HL-60 (cell line): ENCODE measurements at regions not wholly inside any gene's neighbourhood (a gene's known extent, or its start where the extent isn't known, plus 50 kb on each side); places are given as distances from the start of the nearest gene placed in this dataset.

ENCODE experiments used
- DNase-seq, 2 experiments: peaks; one replicate each; pipeline ENCODE4 v3.0.0-alpha.2; 2010 to 2020; ENCODE audit warnings: low read depth in 1 of 2, low spot score in 1 of 2
- H3K27ac ChIP-seq: fragments of 250-450 bp; sonication (Bioruptor Pico); replicated peaks from 2 replicates; pipeline ENCODE4 v1.5.1; 2020; ENCODE audit warnings: mild to moderate bottlenecking, moderate library complexity
- H3K27me3 ChIP-seq: fragments of 250-450 bp; sonication (Bioruptor Pico); 2 replicates; pipeline ENCODE4 v1.5.1; 2021; ENCODE audit warnings: mild to moderate bottlenecking, moderate library complexity; ENCODE audit not compliant: insufficient read depth, poor library complexity, severe bottlenecking
- H3K4me3 ChIP-seq: replicated peaks from 2 replicates; pipeline ENCODE4 v1.5.1; 2011; ENCODE audit warnings: mild to moderate bottlenecking, control low read depth, low read length; ENCODE audit not compliant: insufficient read depth
- CTCF ChIP-seq: IDR thresholded peaks from one replicate; pipeline ENCODE4 v1.5.1; 2011; ENCODE audit warnings: low read length, control low read depth, inconsistent platforms; ENCODE audit not compliant: insufficient read depth
- GABPA ChIP-seq: IDR thresholded peaks from 2 replicates; pipeline ENCODE4 v1.6.1; 2012; ENCODE audit warnings: low read depth
- POLR2AphosphoS5 ChIP-seq: IDR thresholded peaks from 2 replicates; pipeline ENCODE4 v1.6.1; 2012; ENCODE audit warnings: low read depth
- REST ChIP-seq: IDR thresholded peaks from 2 replicates; pipeline ENCODE4 v1.6.1; 2012; ENCODE audit warnings: low read depth; ENCODE audit not compliant: insufficient replicate concordance
- SPI1 ChIP-seq: IDR thresholded peaks from 2 replicates; pipeline ENCODE4 v1.6.1; 2012; ENCODE audit warnings: low read depth, mild to moderate bottlenecking, borderline replicate concordance

GRCh38 chr5:39680213-39680612, 255.4 kb upstream of the DAB2 start:
- Histone ChIP-seq H3K4me3 (no peak overlapping the region), H3K27me3 (no peaks in the 10 kb centered on the region), H3K27ac (no peak overlapping the region)
- no peak for DNase-seq
- TF ChIP-seq POLR2AphosphoS5 (no peak), GABPA (no peak), SPI1 (no peak), CTCF (no peak), REST (no peak)

- H3K27me3 ChIP-seq: no peaks in the 10 kb centered on the region
- no peak overlapping the region for H3K27ac ChIP-seq
- no peak overlapping the region for H3K4me3 ChIP-seq
- no peak for DNase-seq
- TF ChIP-seq GABPA: no peak
- TF ChIP-seq POLR2AphosphoS5: no peak
- TF ChIP-seq SPI1: no peak
- no peak for TF ChIP-seq REST
- TF ChIP-seq CTCF: no peak
Observed at GRCh38 chr5:39678534-39678933, 253.8 kb upstream of the DAB2 start.

GRCh38 chr5:39675676-39676075, 250.9 kb upstream of the DAB2 start:
- H3K4me3 ChIP-seq: no peak overlapping the region
- TF ChIP-seq REST: no peak
- no peak for TF ChIP-seq CTCF
- TF ChIP-seq SPI1: no peak
- no peak for TF ChIP-seq POLR2AphosphoS5
- no peak for TF ChIP-seq GABPA
- no peak for DNase-seq
- no peaks in the 10 kb centered on the region for H3K27me3 ChIP-seq
- no peak overlapping the region for H3K27ac ChIP-seq
